ENCODE measurements at regions not wholly inside any gene's neighbourhood (a gene's known extent, or its start where the extent isn't known, plus 50 kb on each side); places are given as distances from the start of the nearest gene placed in this dataset.

GRCh38 chr17:63332286-63332685 lies 113.8 kb downstream of the CYB561 start:
- no peaks in the 10 kb centered on the region; the same call in 1 of the 2 replicates for H3K9me2 ChIP-seq (replicated peaks; ENCODE audit: low read depth, low read length)
- H3K36me3 ChIP-seq (ENCODE audit: insufficient read depth, low read length) = no peaks in the 10 kb centered on the region
- H3K9ac ChIP-seq (ENCODE audit: low read depth, low read length, poor library complexity, severe bottlenecking) = no peak overlapping the region
- H2AFZ ChIP-seq (ENCODE audit: low read length) = no peak overlapping the region
- TF ChIP-seq EZH2phosphoT487 (IDR thresholded peaks at IDR 0.05; ENCODE audit: borderline replicate concordance) (no peak), CTCF (conservative IDR thresholded peaks at IDR 0.05; ENCODE audit: low read length) (no peak)
- no peaks in the 10 kb centered on the region for H3K79me2 ChIP-seq (ENCODE audit: insufficient read depth, low read length)
- no peaks in the 10 kb centered on the region for H3K27me3 ChIP-seq (ENCODE audit: insufficient read depth, low read length, poor library complexity, severe bottlenecking)
- H3K4me3 ChIP-seq (ENCODE audit: low read length, poor library complexity, severe bottlenecking) = no peak overlapping the region
- H3F3A ChIP-seq (ENCODE audit: low read depth) = no peaks in the 10 kb centered on the region
- H4K20me1 ChIP-seq (ENCODE audit: insufficient read depth, low read length, poor library complexity, severe bottlenecking) = no peaks in the 10 kb centered on the region
- H3K4me2 ChIP-seq (ENCODE audit: low read depth, low read length, poor library complexity, severe bottlenecking) = no peak overlapping the region
- H3K4me1 ChIP-seq (ENCODE audit: insufficient read depth, low read length, poor library complexity, severe bottlenecking) = no peaks in the 10 kb centered on the region
- no peaks in the 10 kb centered on the region for H3K9me3 ChIP-seq (ENCODE audit: insufficient read depth, low read depth, low read length)

GRCh38 chr17:63333869-63334268 lies 112.2 kb downstream of the CYB561 start:
- Histone ChIP-seq H3K4me1 (ENCODE audit: insufficient read depth, low read length, poor library complexity, severe bottlenecking) (no peaks in the 10 kb centered on the region), H3F3A (ENCODE audit: low read depth) (no peaks in the 10 kb centered on the region), H3K27me3 (ENCODE audit: insufficient read depth, low read length, poor library complexity, severe bottlenecking) (no peaks in the 10 kb centered on the region), H3K9ac (ENCODE audit: low read depth, low read length, poor library complexity, severe bottlenecking) (no peak overlapping the region), H3K9me2 (replicated peaks; ENCODE audit: low read depth, low read length) (no peaks in the 10 kb centered on the region; the same call in 1 of the 2 replicates), H3K36me3 (ENCODE audit: insufficient read depth, low read length) (no peaks in the 10 kb centered on the region), H3K4me3 (ENCODE audit: low read length, poor library complexity, severe bottlenecking) (no peak overlapping the region), H2AFZ (ENCODE audit: low read length) (no peak overlapping the region), H3K9me3 (ENCODE audit: insufficient read depth, low read depth, low read length) (no peaks in the 10 kb centered on the region), H4K20me1 (ENCODE audit: insufficient read depth, low read length, poor library complexity, severe bottlenecking) (no peaks in the 10 kb centered on the region), H3K79me2 (ENCODE audit: insufficient read depth, low read length) (no peaks in the 10 kb centered on the region), H3K4me2 (ENCODE audit: low read depth, low read length, poor library complexity, severe bottlenecking) (no peak overlapping the region)
- TF ChIP-seq EZH2phosphoT487 (IDR thresholded peaks at IDR 0.05; ENCODE audit: borderline replicate concordance) = no peak
- no peak for TF ChIP-seq CTCF (conservative IDR thresholded peaks at IDR 0.05; ENCODE audit: low read length)

- Histone ChIP-seq H4K20me1 (ENCODE audit: insufficient read depth, low read length, poor library complexity, severe bottlenecking) (no peaks in the 10 kb centered on the region), H3K79me2 (ENCODE audit: insufficient read depth, low read length) (no peaks in the 10 kb centered on the region), H3K9ac (ENCODE audit: low read depth, low read length, poor library complexity, severe bottlenecking) (no peak overlapping the region), H2AFZ (ENCODE audit: low read length) (no peak overlapping the region), H3K27me3 (ENCODE audit: insufficient read depth, low read length, poor library complexity, severe bottlenecking) (no peaks in the 10 kb centered on the region), H3K36me3 (ENCODE audit: insufficient read depth, low read length) (no peaks in the 10 kb centered on the region), H3K4me1 (ENCODE audit: insufficient read depth, low read length, poor library complexity, severe bottlenecking) (no peaks in the 10 kb centered on the region), H3K9me2 (replicated peaks; ENCODE audit: low read depth, low read length) (no peaks in the 10 kb centered on the region; the same call in 1 of the 2 replicates), H3F3A (ENCODE audit: low read depth) (no peaks in the 10 kb centered on the region), H3K4me3 (ENCODE audit: low read length, poor library complexity, severe bottlenecking) (no peak overlapping the region), H3K9me3 (ENCODE audit: insufficient read depth, low read depth, low read length) (no peaks in the 10 kb centered on the region), H3K4me2 (ENCODE audit: low read depth, low read length, poor library complexity, severe bottlenecking) (no peak overlapping the region)
- TF ChIP-seq CTCF (conservative IDR thresholded peaks at IDR 0.05; ENCODE audit: low read length) (no peak), EZH2phosphoT487 (IDR thresholded peaks at IDR 0.05; ENCODE audit: borderline replicate concordance) (no peak)
Measured at GRCh38 chr17:63335831-63336230, 110.3 kb downstream of the CYB561 start.
